ENCODE measurements at regions not wholly inside any gene's neighbourhood (a gene's known extent, or its start where the extent isn't known, plus 50 kb on each side); places are given as distances from the start of the nearest gene placed in this dataset.

- no peak for DNase-seq (ENCODE audit: low read depth)
- no peak for TF ChIP-seq CTCF (IDR thresholded peaks at IDR 0.05; ENCODE audit: control insufficient read depth, extremely low read depth, insufficient read depth)
- H3K4me3 ChIP-seq (ENCODE audit: low read depth, low read length), result no peak overlapping the region
These were observed 77.5 kb upstream of the CD83 start for GRCh38 chr6:14040042-14040441.

- TF ChIP-seq CTCF (IDR thresholded peaks at IDR 0.05; ENCODE audit: control insufficient read depth, extremely low read depth, insufficient read depth), result peak; percentile 89
- no peak overlapping the region for H3K4me3 ChIP-seq (ENCODE audit: low read depth, low read length)
- peak; percentile 57 for DNase-seq (ENCODE audit: low read depth)
These were observed 71.0 kb upstream of the CD83 start for GRCh38 chr6:14046476-14047068.

- no peak for DNase-seq (ENCODE audit: low read depth)
- TF ChIP-seq CTCF (IDR thresholded peaks at IDR 0.05; ENCODE audit: control insufficient read depth, extremely low read depth, insufficient read depth), result no peak
These were observed 70.3 kb upstream of the CD83 start for GRCh38 chr6:14047151-14047740.

GRCh38 chr6:14048837-14049236, 68.7 kb upstream of the CD83 start:
- DNase-seq (ENCODE audit: low read depth), result no peak
- H3K4me3 ChIP-seq (ENCODE audit: low read depth, low read length), result no peak overlapping the region
- no peak for TF ChIP-seq CTCF (IDR thresholded peaks at IDR 0.05; ENCODE audit: control insufficient read depth, extremely low read depth, insufficient read depth)

More at GRCh38 chr6:14047151-14047740, 70.3 kb upstream of the CD83 start:
- H3K4me3 ChIP-seq (ENCODE audit: low read depth, low read length), result no peak overlapping the region

GRCh38 chr6:14051355-14051754, 66.2 kb upstream of the CD83 start:
- no peak for TF ChIP-seq CTCF (IDR thresholded peaks at IDR 0.05; ENCODE audit: control insufficient read depth, extremely low read depth, insufficient read depth)
- no peak for DNase-seq (ENCODE audit: low read depth)
- no peak overlapping the region for H3K4me3 ChIP-seq (ENCODE audit: low read depth, low read length)

- no peak for DNase-seq (ENCODE audit: low read depth)
- no peak overlapping the region for H3K4me3 ChIP-seq (ENCODE audit: low read depth, low read length)
- TF ChIP-seq CTCF (IDR thresholded peaks at IDR 0.05; ENCODE audit: control insufficient read depth, extremely low read depth, insufficient read depth), result no peak
These were observed 63.8 kb upstream of the CD83 start for GRCh38 chr6:14053811-14054210.

GRCh38 chr6:14055541-14055940, 62.0 kb upstream of the CD83 start:
- no peak overlapping the region for H3K4me3 ChIP-seq (ENCODE audit: low read depth, low read length)
- DNase-seq (ENCODE audit: low read depth), result peak; percentile 45
- no peak for TF ChIP-seq CTCF (IDR thresholded peaks at IDR 0.05; ENCODE audit: control insufficient read depth, extremely low read depth, insufficient read depth)
